Endothelial cell of umbilical vein (primary cell): ENCODE measurements at regions not wholly inside any gene's neighbourhood (a gene's known extent, or its start where the extent isn't known, plus 50 kb on each side); places are given as distances from the start of the nearest gene placed in this dataset.

Experiments used
- BruUV-seq: library from RNA; stranded (reverse); fragments of 400-500 nt; replicated peaks from 2 replicates; lab custom pipeline; 2021; lab: Mats Ljungman, UMichigan
- CTCF ChIA-PET: fragments of 300-600, 350-600 bp; sonication (Branson Sonifier 250); formaldehyde crosslinking; loops from one replicate; lab custom pipeline; 2021; ENCODE audit warnings: antibody characterized with exemption, inconsistent platforms; lab: Charles Lee
- POLR2A ChIA-PET: fragments of 300-600, 350-600 bp; sonication (Branson Sonifier 250); formaldehyde crosslinking; loops from one replicate; lab custom pipeline; 2021; ENCODE audit warnings: antibody characterized with exemption, inconsistent platforms; lab: Charles Lee
- DNase-seq: peaks from one replicate; pipeline ENCODE4 v3.0.0-alpha.2; 2011; ENCODE audit warnings: low read depth, low spot score
- FAIRE-seq: peaks from 2 replicates; lab custom pipeline; 2011; peaks lifted over from hg19 to GRCh38; lab: Jason Lieb, UNC
- H2AFZ ChIP-seq: 2 replicates; pipeline ENCODE4 v1.6.0; 2012; ENCODE audit warnings: low read depth, low read length, control low read depth, inconsistent platforms
- H3K27ac ChIP-seq: 2 replicates; pipeline ENCODE4 v1.5.1; 2011; ENCODE audit warnings: low read depth, mild to moderate bottlenecking, control low read depth, low read length, moderate library complexity; ENCODE audit not compliant: insufficient read depth
- H3K27me3 ChIP-seq, 2 experiments: 2 replicates each; pipeline versions ENCODE4 v1.6.0 to v1.6.1; 2011; ENCODE audit warnings: low read length in 2 of 2, mixed read lengths in 1 of 2; ENCODE audit not compliant: control insufficient read depth in 2 of 2, insufficient read depth in 2 of 2
- H3K36me3 ChIP-seq, 2 experiments: 2 replicates in 1 of 2; 3 replicates in 1 of 2; pipeline ENCODE4 v1.5.1; 2011; ENCODE audit warnings: low read length in 2 of 2, mild to moderate bottlenecking in 1 of 2, moderate library complexity in 1 of 2; ENCODE audit not compliant: control insufficient read depth in 2 of 2, insufficient read depth in 2 of 2; ENCODE audit errors: extremely low read depth in 1 of 2
- H3K4me1 ChIP-seq: 3 replicates; pipeline ENCODE4 v1.5.1; 2011; ENCODE audit warnings: mild to moderate bottlenecking, low read length; ENCODE audit not compliant: control insufficient read depth, insufficient read depth; ENCODE audit errors: extremely low read depth
- H3K4me2 ChIP-seq: 2 replicates; pipeline ENCODE4 v1.6.1; 2011; ENCODE audit warnings: low read length, control low read depth, mixed read lengths; ENCODE audit not compliant: insufficient read depth
- H3K4me3 ChIP-seq, 3 experiments: fragments of 200-600 bp in 1 of 3; sonication (generic), shearing (Covaris generic) in 1 of 3; replicated peaks in 1 of 3; 2 replicates each; pipeline ENCODE4 v1.5.1; 2011 to 2016; ENCODE audit warnings: control low read depth in 3 of 3, low read length in 3 of 3, mild to moderate bottlenecking in 2 of 3, inconsistent platforms in 1 of 3, low read depth in 1 of 3, moderate library complexity in 1 of 3; ENCODE audit not compliant: insufficient read depth in 1 of 3
- H3K79me2 ChIP-seq: 2 replicates; pipeline ENCODE4 v1.6.0; 2012; ENCODE audit warnings: low read length, inconsistent platforms; ENCODE audit not compliant: control insufficient read depth, insufficient read depth
- H3K9ac ChIP-seq: replicated peaks from 2 replicates; pipeline ENCODE3; 2011; ENCODE audit warnings: low read length, control low read depth; ENCODE audit not compliant: insufficient read depth; ENCODE audit errors: extremely low read depth
- H3K9me1 ChIP-seq: replicated peaks from 3 replicates; pipeline ENCODE4 v1.6.0; 2011; ENCODE audit warnings: mild to moderate bottlenecking, low read length; ENCODE audit not compliant: control insufficient read depth, insufficient read depth; ENCODE audit errors: extremely low read depth
- H3K9me3 ChIP-seq: replicated peaks from 2 replicates; pipeline ENCODE4 v1.5.1; 2012; ENCODE audit warnings: low read length, inconsistent platforms; ENCODE audit not compliant: control insufficient read depth, insufficient read depth
- H4K20me1 ChIP-seq: replicated peaks from 2 replicates; pipeline ENCODE3; 2011; ENCODE audit warnings: mild to moderate bottlenecking, low read length; ENCODE audit not compliant: control insufficient read depth, insufficient read depth; ENCODE audit errors: extremely low read depth
- EZH2 ChIP-seq: IDR thresholded peaks from 2 replicates; pipeline ENCODE4 v1.6.1; 2012; ENCODE audit warnings: borderline replicate concordance, low read depth, mild to moderate bottlenecking, moderate library complexity, low read length, inconsistent platforms; ENCODE audit not compliant: severe bottlenecking
- MYC ChIP-seq: IDR thresholded peaks from one replicate; pipeline ENCODE4 v1.6.1; 2011; ENCODE audit warnings: mild to moderate bottlenecking, low read depth, low read length
- POLR2AphosphoS5 ChIP-seq: IDR thresholded peaks from 2 replicates; pipeline ENCODE4 v1.6.1; 2012; ENCODE audit warnings: low read depth, mild to moderate bottlenecking, control low read depth, low read length, moderate library complexity; ENCODE audit not compliant: insufficient read depth
- dilution Hi-C: fragments of 300-500 bp; cut with MboI; formaldehyde crosslinking; loops from one replicate; pipeline ENCODE4 v1.15.0; 2019; ENCODE audit warnings: low sequenced_read_pairs; ENCODE audit not compliant: extremely low pct_ligation_motif_present
- intact Hi-C: fragments of 100-400 bp; cut with micrococcal nuclease; formaldehyde crosslinking; loops from one replicate; pipeline ENCODE4 v1.10.0; 2022
- TF ChIP-seq, protein P1 (sequence below), 2 donors: IDR thresholded peaks; 1 replicate in 1 of 2; 2 replicates in 1 of 2; pipeline ENCODE4 v1.5.1; 2011; ENCODE audit warnings: low read length in 2 of 2, mild to moderate bottlenecking in 2 of 2, moderate library complexity in 2 of 2, control low read depth in 1 of 2, inconsistent platforms in 1 of 2, low read depth in 1 of 2; ENCODE audit not compliant: insufficient read depth in 1 of 2; ENCODE audit errors: extremely low read depth in 1 of 2

DNA sequence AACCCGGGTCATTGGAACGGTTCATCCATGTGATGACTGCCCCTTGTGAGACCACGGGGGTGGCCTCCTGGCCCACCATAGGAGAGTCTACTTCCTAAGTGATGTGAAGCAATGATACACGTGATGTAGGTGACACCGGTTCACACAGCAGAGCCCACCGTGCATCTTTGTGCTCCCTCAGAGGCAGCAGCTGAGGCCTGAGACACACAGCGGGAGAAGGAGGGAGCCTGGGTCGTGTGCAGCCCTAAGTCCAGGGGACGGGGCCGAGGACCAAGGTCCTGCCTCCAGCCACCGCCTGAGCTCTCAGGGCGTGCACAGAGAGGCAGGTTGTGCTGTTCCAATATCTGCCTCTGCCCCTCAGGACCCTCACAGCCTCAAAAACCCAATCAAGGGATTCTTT, 377.2 kb upstream of the SALL3 start:
- dilution Hi-C loops = no loop called here
- no peak overlapping the region for H3K9ac ChIP-seq
- no peaks in the 10 kb centered on the region for H4K20me1 ChIP-seq
- DNase-seq (no peak), FAIRE-seq (no peak)
- CTCF ChIA-PET = no interaction called here
- POLR2A ChIA-PET = no interaction called here
- H2AFZ ChIP-seq = no peak overlapping the region
- no peaks in the 10 kb centered on the region for H3K9me1 ChIP-seq
- peaks cover 4% of the 10 kb centered on the region for H3K9me3 ChIP-seq
- H3K4me2 ChIP-seq = no peak overlapping the region
- TF ChIP-seq, protein P1, sequence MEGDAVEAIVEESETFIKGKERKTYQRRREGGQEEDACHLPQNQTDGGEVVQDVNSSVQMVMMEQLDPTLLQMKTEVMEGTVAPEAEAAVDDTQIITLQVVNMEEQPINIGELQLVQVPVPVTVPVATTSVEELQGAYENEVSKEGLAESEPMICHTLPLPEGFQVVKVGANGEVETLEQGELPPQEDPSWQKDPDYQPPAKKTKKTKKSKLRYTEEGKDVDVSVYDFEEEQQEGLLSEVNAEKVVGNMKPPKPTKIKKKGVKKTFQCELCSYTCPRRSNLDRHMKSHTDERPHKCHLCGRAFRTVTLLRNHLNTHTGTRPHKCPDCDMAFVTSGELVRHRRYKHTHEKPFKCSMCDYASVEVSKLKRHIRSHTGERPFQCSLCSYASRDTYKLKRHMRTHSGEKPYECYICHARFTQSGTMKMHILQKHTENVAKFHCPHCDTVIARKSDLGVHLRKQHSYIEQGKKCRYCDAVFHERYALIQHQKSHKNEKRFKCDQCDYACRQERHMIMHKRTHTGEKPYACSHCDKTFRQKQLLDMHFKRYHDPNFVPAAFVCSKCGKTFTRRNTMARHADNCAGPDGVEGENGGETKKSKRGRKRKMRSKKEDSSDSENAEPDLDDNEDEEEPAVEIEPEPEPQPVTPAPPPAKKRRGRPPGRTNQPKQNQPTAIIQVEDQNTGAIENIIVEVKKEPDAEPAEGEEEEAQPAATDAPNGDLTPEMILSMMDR (IDR thresholded peaks at IDR 0.05; ENCODE audit: extremely low read depth in 1 of 2, insufficient read depth in 1 of 2, low read depth in 1 of 2, low read length in 2 of 2) = no peak
- TF ChIP-seq EZH2 (no peak), MYC (no peak)
- intact Hi-C loops = no loop called here
- H3K27me3 ChIP-seq = no peaks in the 10 kb centered on the region
- no peaks in the 10 kb centered on the region for H3K36me3 ChIP-seq
- no peak overlapping the region for H3K27ac ChIP-seq
- no TSS peak for BruUV-seq
- H3K4me1 ChIP-seq = no peaks in the 10 kb centered on the region
- H3K79me2 ChIP-seq = no peaks in the 10 kb centered on the region
- no peak overlapping the region for H3K4me3 ChIP-seq

DNA sequence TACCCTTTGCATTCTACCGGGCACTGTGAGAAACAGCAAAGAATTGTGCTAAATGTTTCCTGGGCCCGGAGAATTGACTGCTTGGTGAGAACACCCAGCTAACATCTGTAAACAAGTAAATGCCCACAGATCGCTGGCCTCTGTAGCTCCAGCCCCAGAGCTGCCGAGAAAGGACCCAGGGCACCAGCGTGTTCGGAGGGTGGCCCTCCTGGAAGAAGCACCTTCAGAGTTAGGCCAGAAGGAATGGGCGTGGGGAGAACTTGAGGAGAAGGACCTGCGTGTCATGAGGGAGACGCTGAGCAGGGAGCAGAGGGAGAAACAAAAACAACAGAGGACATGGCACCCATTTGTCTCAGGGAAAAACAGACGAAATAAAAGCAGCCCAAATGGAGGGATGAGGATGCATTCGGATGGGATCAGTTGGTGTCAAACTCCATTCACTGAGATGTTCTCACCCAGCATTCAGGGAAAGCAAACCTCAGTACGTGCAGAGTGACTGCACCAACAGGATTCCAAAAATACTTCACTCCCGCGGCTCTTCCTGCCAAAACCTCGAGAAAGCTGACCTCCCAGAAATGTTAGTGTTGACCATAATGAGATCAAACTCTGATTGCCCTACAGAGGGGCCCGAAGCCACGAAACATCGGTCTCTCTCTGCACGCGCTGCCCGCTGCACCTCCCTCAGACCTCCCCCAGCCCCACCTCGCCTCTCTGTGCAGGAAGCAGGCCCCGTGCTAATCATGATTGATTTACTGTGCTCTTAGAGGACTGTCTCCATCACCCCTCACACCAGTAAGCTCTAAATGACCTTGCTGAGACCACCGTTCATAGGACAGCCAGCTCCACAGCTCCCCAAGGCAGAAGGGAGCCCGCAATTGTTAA, 376.3 kb upstream of the SALL3 start:
- Histone ChIP-seq H3K4me2 (no peak overlapping the region), H3K27me3 (no peaks in the 10 kb centered on the region), H3K9me3 (peaks cover 4% of the 10 kb centered on the region), H3K9me1 (no peaks in the 10 kb centered on the region), H3K27ac (no peak overlapping the region), H2AFZ (no peak overlapping the region), H3K36me3 (no peaks in the 10 kb centered on the region), H3K4me1 (no peaks in the 10 kb centered on the region), H3K4me3 (no peak overlapping the region), H3K9ac (no peak overlapping the region), H4K20me1 (no peaks in the 10 kb centered on the region), H3K79me2 (no peaks in the 10 kb centered on the region)
- intact Hi-C loops = no loop called here
- POLR2A ChIA-PET = no interaction called here
- DNase-seq = no peak
- dilution Hi-C loops = no loop called here
- no TSS peak for BruUV-seq
- no peak for FAIRE-seq
- TF ChIP-seq POLR2AphosphoS5 (no peak), MYC (no peak)
- CTCF ChIA-PET = no interaction called here
